Myocyte (in vitro differentiated cells): ENCODE measurements at regions not wholly inside any gene's neighbourhood (a gene's known extent, or its start where the extent isn't known, plus 50 kb on each side); places are given as distances from the start of the nearest gene placed in this dataset.
"Not testable (repeated sequence)": the region's sequence is repeated elsewhere in the genome, so short reads cannot be mapped to it uniquely, and the experiment has no call there.

ENCODE experiments used
- DNase-seq: peaks from one replicate; pipeline ENCODE4 v3.0.0-alpha.2; 2012; ENCODE audit warnings: low read depth

DNA sequence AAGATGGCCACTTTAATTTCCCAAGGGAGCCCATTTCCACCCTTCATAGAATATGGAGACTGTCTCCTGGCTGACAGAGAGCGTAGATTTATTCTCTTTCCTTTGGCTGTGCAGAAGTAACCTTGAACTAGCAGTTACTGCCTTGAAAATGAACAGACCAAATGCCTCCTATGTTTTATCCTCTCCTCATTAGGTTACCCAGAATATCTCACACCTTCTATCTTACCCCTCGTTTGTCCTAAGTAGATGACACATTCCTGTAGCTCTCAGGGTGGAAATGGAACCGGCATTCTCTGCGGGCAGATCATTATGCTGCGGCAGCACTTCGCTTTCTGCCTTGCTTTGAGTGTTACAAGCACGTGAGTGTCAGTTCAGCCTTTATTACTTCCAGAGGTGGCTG is 336.5 kb downstream of the DCDC2C start:
- DNase-seq = no peak

- no peak for DNase-seq
Observed at GRCh38 chr2:4047961-4048891, 344.9 kb downstream of the DCDC2C start.

GRCh38 chr2:4049463-4049862 is 346.1 kb downstream of the DCDC2C start:
- DNase-seq = no peak

GRCh38 chr2:4053769-4054493 is 350.6 kb downstream of the DCDC2C start:
- no peak for DNase-seq

GRCh38 chr2:4066217-4066616 is 362.8 kb downstream of the DCDC2C start:
- no peak for DNase-seq

GRCh38 chr2:4073026-4073569 is 369.7 kb downstream of the DCDC2C start:
- no peak for DNase-seq

DNA sequence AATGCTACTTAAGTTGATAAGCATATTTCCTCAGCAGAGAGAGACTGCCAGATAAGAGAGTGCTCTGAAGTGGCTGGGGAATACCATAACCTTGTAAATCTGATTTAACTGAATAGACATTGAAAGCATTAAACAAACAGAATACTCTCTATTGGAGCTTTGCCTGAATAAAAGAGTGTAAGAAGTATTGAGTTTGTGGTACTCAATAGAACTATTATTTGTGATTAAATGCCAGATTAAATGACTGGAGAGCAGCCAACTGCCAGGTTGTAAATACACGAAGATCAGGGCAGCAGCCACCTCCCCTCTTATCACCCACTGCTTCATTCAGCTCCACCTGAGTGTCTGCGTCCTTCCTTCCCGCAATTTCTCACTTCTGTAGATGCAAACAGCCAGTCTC is 373.6 kb downstream of the DCDC2C start:
- no peak for DNase-seq

DNA sequence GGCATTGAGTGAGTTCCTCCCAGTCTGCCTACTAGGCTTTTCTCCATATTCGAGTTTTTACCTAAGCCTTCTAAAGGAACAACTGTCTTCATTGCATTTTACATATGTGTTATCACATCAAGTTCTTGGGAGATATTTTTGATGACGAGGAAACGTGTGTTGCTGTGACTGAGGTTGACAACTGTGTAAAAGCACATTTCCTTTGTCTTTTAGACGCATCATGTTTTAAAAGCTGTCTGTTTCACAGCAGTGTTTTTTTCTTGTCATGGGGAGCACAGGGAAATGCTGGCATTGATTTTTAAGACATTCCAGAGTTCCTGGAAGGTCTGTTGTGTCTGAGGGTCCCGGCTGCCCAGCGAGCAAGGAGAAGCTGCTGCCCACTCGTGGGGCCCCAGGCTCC is 381.8 kb downstream of the DCDC2C start:
- DNase-seq = no peak

GRCh38 chr2:4090668-4091630 is 387.6 kb downstream of the DCDC2C start:
- DNase-seq = no peak

DNA sequence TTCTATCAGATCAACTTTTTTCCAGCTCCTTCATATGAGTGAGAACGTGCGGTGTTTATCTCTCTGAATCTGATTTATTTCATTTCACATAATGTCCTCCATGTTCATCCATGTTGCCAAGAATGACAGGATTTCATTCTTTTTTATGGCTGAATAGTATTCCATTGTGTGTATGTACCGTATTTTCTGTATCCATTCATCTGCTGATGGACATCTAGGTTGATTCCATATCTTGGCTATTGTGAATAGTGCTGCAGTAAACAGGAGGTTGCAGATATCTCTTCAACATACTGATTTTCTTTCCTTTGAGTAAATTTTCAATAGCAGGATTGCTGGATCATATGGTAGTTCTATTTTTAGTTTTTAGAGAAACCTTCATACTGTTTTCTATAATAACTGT is 388.5 kb downstream of the DCDC2C start:
- DNase-seq = no peak

DNA sequence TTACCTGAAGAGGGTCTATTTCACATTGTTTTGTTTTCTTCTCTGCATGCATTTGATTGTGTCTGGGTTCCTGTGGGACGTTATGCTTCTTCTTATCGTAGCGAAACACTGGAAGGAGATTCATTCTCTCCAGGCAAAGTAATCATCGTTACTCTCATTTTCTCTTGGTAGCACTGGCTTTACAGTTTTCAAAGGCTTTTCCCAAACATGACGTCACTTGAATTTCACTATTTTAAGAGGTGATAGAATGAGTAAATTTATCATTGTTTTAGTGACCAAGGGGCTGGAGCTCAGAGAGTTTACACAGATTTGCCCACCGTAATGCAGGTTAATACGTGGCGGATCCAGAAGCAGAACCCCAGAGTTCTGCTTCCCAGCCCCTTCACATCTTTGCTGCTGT is 391.4 kb downstream of the DCDC2C start:
- no peak for DNase-seq

- no peak for DNase-seq
Observed at GRCh38 chr2:4096978-4097766, 393.8 kb downstream of the DCDC2C start.

- no peak for DNase-seq
Observed at GRCh38 chr2:4098137-4098536, 394.8 kb downstream of the DCDC2C start.

- DNase-seq = no peak
Observed at GRCh38 chr2:4101936-4102335, 398.6 kb downstream of the DCDC2C start.

- no peak for DNase-seq
Observed at GRCh38 chr2:4107179-4107578, 403.8 kb downstream of the DCDC2C start.

DNA sequence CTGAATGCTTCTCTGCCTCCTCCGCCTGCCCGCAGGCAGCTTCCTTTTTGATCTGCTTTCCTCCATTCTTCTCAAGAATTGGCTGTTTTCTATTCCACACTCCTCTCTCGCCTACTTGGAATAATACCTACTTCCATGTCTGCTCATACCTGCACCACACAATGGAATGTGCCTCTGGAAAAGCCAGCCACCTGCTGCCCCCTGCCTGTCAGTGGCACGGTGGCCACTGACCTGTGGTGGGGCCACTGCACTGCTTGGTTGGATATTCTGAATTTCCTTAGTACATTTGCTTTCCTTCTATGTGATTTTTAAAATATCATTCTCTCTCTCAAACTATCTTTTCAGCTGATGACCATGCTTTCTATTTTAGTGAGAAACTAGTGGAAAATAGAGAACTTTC is 406.9 kb downstream of the DCDC2C start:
- no peak for DNase-seq

- DNase-seq = not testable (repeated sequence)
Observed at GRCh38 chr2:4115435-4115834, 412.1 kb downstream of the DCDC2C start.

GRCh38 chr2:4122726-4123125 is 419.4 kb downstream of the DCDC2C start:
- DNase-seq = no peak

- no peak for DNase-seq
Observed at GRCh38 chr2:4130651-4131050, 427.3 kb downstream of the DCDC2C start.
